GM23338 (cell line): ENCODE measurements at regions not wholly inside any gene's neighbourhood (a gene's known extent, or its start where the extent isn't known, plus 50 kb on each side); places are given as distances from the start of the nearest gene placed in this dataset.

Experiments
- ATAC-seq: fragments of 200-7000 bp; cut with Tn5 transposase; 3 replicates; pipeline ENCODE4 v1.9.1; 2020
- DNase-seq: peaks from one replicate; pipeline ENCODE4 v3.0.0-alpha.2; 2015; ENCODE audit warnings: low spot score
- H2AFZ ChIP-seq: fragments of 200-600 bp; sonication (generic); 2 replicates; pipeline ENCODE4 v1.8.0; 2016; ENCODE audit warnings: antibody characterized with exemption, mild to moderate bottlenecking, moderate library complexity
- H3F3A ChIP-seq: fragments of 200-600 bp; sonication (generic); replicated peaks from 2 replicates; pipeline ENCODE4 v1.8.0; 2017; ENCODE audit warnings: antibody characterized with exemption, mixed run types, low read depth
- H3K27ac ChIP-seq: fragments of 200-600 bp; sonication (generic); 2 replicates; pipeline ENCODE4 v1.6.1; 2016; ENCODE audit warnings: low read depth
- H3K27me3 ChIP-seq: fragments of 200-600 bp; sonication (generic); 2 replicates; pipeline ENCODE4 v1.8.0; 2016; ENCODE audit warnings: mild to moderate bottlenecking, mixed run types, moderate library complexity; ENCODE audit not compliant: insufficient read depth
- H3K36me3 ChIP-seq: fragments of 200-600 bp; sonication (generic); 2 replicates; pipeline ENCODE4 v1.8.0; 2016; ENCODE audit warnings: mild to moderate bottlenecking; ENCODE audit not compliant: insufficient read depth
- H3K4me1 ChIP-seq: fragments of 200-600 bp; sonication (generic); 2 replicates; pipeline ENCODE4 v1.8.0; 2016; ENCODE audit warnings: mild to moderate bottlenecking, moderate library complexity; ENCODE audit not compliant: insufficient read depth
- H3K4me2 ChIP-seq: fragments of 200-600 bp; sonication (generic); 2 replicates; pipeline ENCODE4 v1.7.1; 2017; ENCODE audit warnings: mixed run types
- H3K4me3 ChIP-seq: fragments of 200-600 bp; sonication (generic); 2 replicates; pipeline ENCODE4 v1.6.1; 2016; ENCODE audit warnings: mixed run types
- H3K79me2 ChIP-seq: fragments of 200-600 bp; sonication (generic); replicated peaks from 2 replicates; pipeline ENCODE4 v1.8.0; 2017; ENCODE audit warnings: mild to moderate bottlenecking; ENCODE audit not compliant: insufficient read depth
- H3K9me2 ChIP-seq: fragments of 200-600 bp; sonication (generic); 2 replicates; pipeline ENCODE4 v1.8.0; 2017; ENCODE audit not compliant: insufficient read depth
- H4K20me1 ChIP-seq: fragments of 200-600 bp; sonication (generic); replicated peaks from 2 replicates; pipeline ENCODE4 v1.8.0; 2017; ENCODE audit warnings: mild to moderate bottlenecking; ENCODE audit not compliant: insufficient read depth
- H3K27ac Mint-ChIP-seq: 2 replicates; pipeline ENCODE4 v1.8.0; 2020; ENCODE audit warnings: inconsistent platforms, mild to moderate bottlenecking, moderate library complexity, mixed read lengths
- H3K27me3 Mint-ChIP-seq: 3 replicates; pipeline ENCODE4 v1.8.0; 2022; ENCODE audit warnings: low read depth, mild to moderate bottlenecking, moderate library complexity, mixed read lengths, inconsistent platforms; ENCODE audit not compliant: insufficient read depth, poor library complexity
- H3K36me3 Mint-ChIP-seq: 3 replicates; pipeline ENCODE4 v1.8.0; 2021; ENCODE audit warnings: low read depth, mild to moderate bottlenecking, inconsistent platforms, moderate library complexity, mixed read lengths
- H3K4me1 Mint-ChIP-seq: 3 replicates; pipeline ENCODE4 v1.8.0; 2020; ENCODE audit warnings: mild to moderate bottlenecking, inconsistent platforms, mixed read lengths
- H3K4me3 Mint-ChIP-seq: 3 replicates; pipeline ENCODE4 v1.8.0; 2021; ENCODE audit warnings: moderate library complexity, mild to moderate bottlenecking, inconsistent platforms, mixed read lengths
- H3K9me3 Mint-ChIP-seq: 3 replicates; pipeline ENCODE4 v1.8.0; 2020; ENCODE audit warnings: moderate library complexity, mild to moderate bottlenecking, inconsistent platforms, mixed read lengths
- EZH2 ChIP-seq: fragments of 200-600 bp; sonication (generic); IDR thresholded peaks from one replicate; pipeline ENCODE4 v1.8.0; 2017; ENCODE audit warnings: antibody characterized with exemption, mild to moderate bottlenecking, low read depth; ENCODE audit not compliant: unreplicated experiment
- EZH2phosphoT487 ChIP-seq: fragments of 200-600 bp; sonication (generic); IDR thresholded peaks from one replicate; pipeline ENCODE4 v1.8.1; 2018; ENCODE audit warnings: antibody characterized with exemption; ENCODE audit not compliant: unreplicated experiment
- JUNB ChIP-seq: IDR thresholded peaks from one replicate; pipeline ENCODE4 v1.6.1; 2016; ENCODE audit warnings: antibody characterized with exemption; ENCODE audit not compliant: unreplicated experiment
- POLR2AphosphoS5 ChIP-seq: IDR thresholded peaks from 2 replicates; pipeline ENCODE4 v1.6.1; 2016; ENCODE audit warnings: antibody characterized with exemption, low read depth
- STAT1 ChIP-seq: IDR thresholded peaks from one replicate; pipeline ENCODE4 v1.6.1; 2016; ENCODE audit warnings: antibody characterized with exemption; ENCODE audit not compliant: unreplicated experiment
- TF ChIP-seq, protein P1 (sequence below), 2 experiments: fragments of 200-600 bp in 1 of 2; sonication (generic) in 1 of 2; conservative IDR thresholded peaks; 2 replicates each; pipeline versions ENCODE4 v1.5.1 to v1.6.1; 2016 to 2017; ENCODE audit warnings: antibody characterized with exemption in 2 of 2, low read depth in 2 of 2, mild to moderate bottlenecking in 2 of 2, moderate library complexity in 1 of 2
- TF ChIP-seq, protein P2 (sequence below): IDR thresholded peaks from 2 replicates; pipeline ENCODE4 v1.6.1; 2016; ENCODE audit warnings: antibody characterized with exemption
- TF ChIP-seq, protein P3 (sequence below): IDR thresholded peaks from one replicate; pipeline ENCODE4 v1.6.1; 2018; ENCODE audit warnings: antibody characterized with exemption; ENCODE audit not compliant: unreplicated experiment

DNA sequence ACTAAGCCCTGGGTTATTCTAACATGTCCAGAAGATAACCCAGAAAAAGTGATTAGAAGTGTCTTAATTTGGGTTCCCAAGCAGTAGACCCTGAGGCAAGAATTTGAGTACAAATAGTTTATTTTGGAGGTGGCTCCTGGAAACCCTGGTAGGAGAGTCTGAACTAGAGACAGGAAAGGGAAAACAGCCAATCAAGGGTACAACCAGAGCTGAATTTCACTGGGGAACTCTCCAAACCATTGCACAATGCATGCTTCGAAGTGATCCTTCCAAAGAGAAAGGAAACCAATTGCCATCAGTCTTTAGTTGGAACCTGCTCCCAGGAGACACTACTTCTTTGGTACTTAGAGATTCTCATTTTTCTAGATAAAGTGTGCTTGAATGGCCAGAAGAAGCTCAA, 361.5 kb downstream of the MBD2 start (continued):
- TF ChIP-seq, protein P1, sequence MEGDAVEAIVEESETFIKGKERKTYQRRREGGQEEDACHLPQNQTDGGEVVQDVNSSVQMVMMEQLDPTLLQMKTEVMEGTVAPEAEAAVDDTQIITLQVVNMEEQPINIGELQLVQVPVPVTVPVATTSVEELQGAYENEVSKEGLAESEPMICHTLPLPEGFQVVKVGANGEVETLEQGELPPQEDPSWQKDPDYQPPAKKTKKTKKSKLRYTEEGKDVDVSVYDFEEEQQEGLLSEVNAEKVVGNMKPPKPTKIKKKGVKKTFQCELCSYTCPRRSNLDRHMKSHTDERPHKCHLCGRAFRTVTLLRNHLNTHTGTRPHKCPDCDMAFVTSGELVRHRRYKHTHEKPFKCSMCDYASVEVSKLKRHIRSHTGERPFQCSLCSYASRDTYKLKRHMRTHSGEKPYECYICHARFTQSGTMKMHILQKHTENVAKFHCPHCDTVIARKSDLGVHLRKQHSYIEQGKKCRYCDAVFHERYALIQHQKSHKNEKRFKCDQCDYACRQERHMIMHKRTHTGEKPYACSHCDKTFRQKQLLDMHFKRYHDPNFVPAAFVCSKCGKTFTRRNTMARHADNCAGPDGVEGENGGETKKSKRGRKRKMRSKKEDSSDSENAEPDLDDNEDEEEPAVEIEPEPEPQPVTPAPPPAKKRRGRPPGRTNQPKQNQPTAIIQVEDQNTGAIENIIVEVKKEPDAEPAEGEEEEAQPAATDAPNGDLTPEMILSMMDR (conservative IDR thresholded peaks at IDR 0.05; ENCODE audit: low read depth in 2 of 2) = no peak
- TF ChIP-seq, protein P2, sequence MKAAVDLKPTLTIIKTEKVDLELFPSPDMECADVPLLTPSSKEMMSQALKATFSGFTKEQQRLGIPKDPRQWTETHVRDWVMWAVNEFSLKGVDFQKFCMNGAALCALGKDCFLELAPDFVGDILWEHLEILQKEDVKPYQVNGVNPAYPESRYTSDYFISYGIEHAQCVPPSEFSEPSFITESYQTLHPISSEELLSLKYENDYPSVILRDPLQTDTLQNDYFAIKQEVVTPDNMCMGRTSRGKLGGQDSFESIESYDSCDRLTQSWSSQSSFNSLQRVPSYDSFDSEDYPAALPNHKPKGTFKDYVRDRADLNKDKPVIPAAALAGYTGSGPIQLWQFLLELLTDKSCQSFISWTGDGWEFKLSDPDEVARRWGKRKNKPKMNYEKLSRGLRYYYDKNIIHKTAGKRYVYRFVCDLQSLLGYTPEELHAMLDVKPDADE = no peak
- no peak for TF ChIP-seq JUNB
- no peak for TF ChIP-seq STAT1
- TF ChIP-seq POLR2AphosphoS5 = no peak

DNA sequence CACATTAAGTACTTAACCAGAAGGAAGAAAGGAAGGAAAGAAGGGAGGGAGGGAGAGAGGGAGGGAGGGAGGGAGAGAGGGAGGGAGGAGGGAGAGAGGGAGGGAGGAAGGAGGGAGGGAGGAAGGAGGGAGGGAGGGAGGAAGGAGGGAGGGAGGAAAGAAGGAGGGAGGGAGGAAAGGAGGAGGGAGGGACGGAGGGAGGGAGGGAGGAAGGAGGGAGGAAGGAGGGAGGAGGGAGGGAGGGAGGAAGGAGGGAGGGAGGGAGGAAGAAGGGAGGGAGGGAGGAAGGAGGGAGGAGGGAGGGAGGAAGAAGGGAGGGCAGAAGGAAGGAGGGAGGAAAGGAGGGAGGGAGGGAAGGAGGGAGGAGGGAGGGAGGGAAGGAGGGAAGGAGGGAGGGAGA, 363.3 kb downstream of the MBD2 start:
- no peaks in the 10 kb centered on the region for H3K27me3 ChIP-seq
- TF ChIP-seq, protein P3, sequence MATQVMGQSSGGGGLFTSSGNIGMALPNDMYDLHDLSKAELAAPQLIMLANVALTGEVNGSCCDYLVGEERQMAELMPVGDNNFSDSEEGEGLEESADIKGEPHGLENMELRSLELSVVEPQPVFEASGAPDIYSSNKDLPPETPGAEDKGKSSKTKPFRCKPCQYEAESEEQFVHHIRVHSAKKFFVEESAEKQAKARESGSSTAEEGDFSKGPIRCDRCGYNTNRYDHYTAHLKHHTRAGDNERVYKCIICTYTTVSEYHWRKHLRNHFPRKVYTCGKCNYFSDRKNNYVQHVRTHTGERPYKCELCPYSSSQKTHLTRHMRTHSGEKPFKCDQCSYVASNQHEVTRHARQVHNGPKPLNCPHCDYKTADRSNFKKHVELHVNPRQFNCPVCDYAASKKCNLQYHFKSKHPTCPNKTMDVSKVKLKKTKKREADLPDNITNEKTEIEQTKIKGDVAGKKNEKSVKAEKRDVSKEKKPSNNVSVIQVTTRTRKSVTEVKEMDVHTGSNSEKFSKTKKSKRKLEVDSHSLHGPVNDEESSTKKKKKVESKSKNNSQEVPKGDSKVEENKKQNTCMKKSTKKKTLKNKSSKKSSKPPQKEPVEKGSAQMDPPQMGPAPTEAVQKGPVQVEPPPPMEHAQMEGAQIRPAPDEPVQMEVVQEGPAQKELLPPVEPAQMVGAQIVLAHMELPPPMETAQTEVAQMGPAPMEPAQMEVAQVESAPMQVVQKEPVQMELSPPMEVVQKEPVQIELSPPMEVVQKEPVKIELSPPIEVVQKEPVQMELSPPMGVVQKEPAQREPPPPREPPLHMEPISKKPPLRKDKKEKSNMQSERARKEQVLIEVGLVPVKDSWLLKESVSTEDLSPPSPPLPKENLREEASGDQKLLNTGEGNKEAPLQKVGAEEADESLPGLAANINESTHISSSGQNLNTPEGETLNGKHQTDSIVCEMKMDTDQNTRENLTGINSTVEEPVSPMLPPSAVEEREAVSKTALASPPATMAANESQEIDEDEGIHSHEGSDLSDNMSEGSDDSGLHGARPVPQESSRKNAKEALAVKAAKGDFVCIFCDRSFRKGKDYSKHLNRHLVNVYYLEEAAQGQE = no peak
- TF ChIP-seq STAT1 (no peak), JUNB (no peak), POLR2AphosphoS5 (no peak), EZH2 (no peak), EZH2phosphoT487 (no peak)
- TF ChIP-seq, protein P2 = no peak
- H3K4me3 Mint-ChIP-seq = no peak overlapping the region
- H3K79me2 ChIP-seq = no peaks in the 10 kb centered on the region
- H2AFZ ChIP-seq = no peak overlapping the region
- H3K4me1 Mint-ChIP-seq = no peaks in the 10 kb centered on the region
- H3K9me2 ChIP-seq = no peaks in the 10 kb centered on the region
- no peak overlapping the region for H3K4me3 ChIP-seq
- H3K36me3 Mint-ChIP-seq = no peaks in the 10 kb centered on the region
- ATAC-seq (no peak), DNase-seq (no peak)
- no peaks in the 10 kb centered on the region for H3K9me3 Mint-ChIP-seq
- no peak overlapping the region for H3K27ac Mint-ChIP-seq
- no peaks in the 10 kb centered on the region for H3K36me3 ChIP-seq
- no peaks in the 10 kb centered on the region for H3F3A ChIP-seq
- H3K4me2 ChIP-seq = no peak overlapping the region
- H3K27me3 Mint-ChIP-seq = no peaks in the 10 kb centered on the region
- H4K20me1 ChIP-seq = no peaks in the 10 kb centered on the region
- H3K4me1 ChIP-seq = no peaks in the 10 kb centered on the region
- no peak overlapping the region for H3K27ac ChIP-seq
